Ascending aorta (tissue), 2 donors: ENCODE measurements at regions not wholly inside any gene's neighbourhood (a gene's known extent, or its start where the extent isn't known, plus 50 kb on each side); places are given as distances from the start of the nearest gene placed in this dataset.
A peak's percentile ranks its signal among the peaks of the same experiment; 100 is the strongest.

Source experiments
- DNase-seq, 2 donors: peaks; one replicate each; pipeline ENCODE4 v3.0.0-alpha.2; 2019; ENCODE audit warnings: low spot score in 2 of 2
- H3K27ac ChIP-seq, 2 donors: fragments of 200-600 bp; sonication (generic); one replicate each; pipeline ENCODE4 v1.5.1; 2016 to 2017; ENCODE audit warnings: mild to moderate bottlenecking in 1 of 2
- H3K27me3 ChIP-seq: fragments of 200-600 bp; sonication (generic); one replicate; pipeline ENCODE4 v1.5.1; 2017
- H3K36me3 ChIP-seq, 2 donors: fragments of 200-600 bp; sonication (generic); one replicate each; pipeline ENCODE4 v1.5.1; 2016
- H3K4me1 ChIP-seq, 2 donors: fragments of 200-600 bp; sonication (generic); one replicate each; pipeline ENCODE4 v1.5.1; 2016 to 2017; ENCODE audit warnings: mild to moderate bottlenecking in 1 of 2
- H3K4me3 ChIP-seq, 2 donors: fragments of 200-600 bp; sonication (generic); one replicate each; pipeline ENCODE4 v1.5.1; 2016 to 2017; ENCODE audit warnings: mild to moderate bottlenecking in 1 of 2
- H3K9me3 ChIP-seq, 2 donors: fragments of 200-600 bp; sonication (generic); one replicate each; pipeline ENCODE4 v1.5.1; 2016
- intact Hi-C: fragments of 100-400 bp; cut with DNase I; formaldehyde crosslinking; loops from one replicate; pipeline ENCODE4 v1.15.1; 2023
- TF ChIP-seq, protein P1 (sequence below), 3 experiments: fragments of 200-600 bp in 2 of 3; fragments of 450-650 bp in 1 of 3; sonication (generic) in 2 of 3; IDR thresholded peaks; one replicate each; pipeline ENCODE4 v1.5.1; 2016 to 2019; ENCODE audit warnings: antibody characterized with exemption in 3 of 3, mild to moderate bottlenecking in 1 of 3, moderate library complexity in 1 of 3

DNA sequence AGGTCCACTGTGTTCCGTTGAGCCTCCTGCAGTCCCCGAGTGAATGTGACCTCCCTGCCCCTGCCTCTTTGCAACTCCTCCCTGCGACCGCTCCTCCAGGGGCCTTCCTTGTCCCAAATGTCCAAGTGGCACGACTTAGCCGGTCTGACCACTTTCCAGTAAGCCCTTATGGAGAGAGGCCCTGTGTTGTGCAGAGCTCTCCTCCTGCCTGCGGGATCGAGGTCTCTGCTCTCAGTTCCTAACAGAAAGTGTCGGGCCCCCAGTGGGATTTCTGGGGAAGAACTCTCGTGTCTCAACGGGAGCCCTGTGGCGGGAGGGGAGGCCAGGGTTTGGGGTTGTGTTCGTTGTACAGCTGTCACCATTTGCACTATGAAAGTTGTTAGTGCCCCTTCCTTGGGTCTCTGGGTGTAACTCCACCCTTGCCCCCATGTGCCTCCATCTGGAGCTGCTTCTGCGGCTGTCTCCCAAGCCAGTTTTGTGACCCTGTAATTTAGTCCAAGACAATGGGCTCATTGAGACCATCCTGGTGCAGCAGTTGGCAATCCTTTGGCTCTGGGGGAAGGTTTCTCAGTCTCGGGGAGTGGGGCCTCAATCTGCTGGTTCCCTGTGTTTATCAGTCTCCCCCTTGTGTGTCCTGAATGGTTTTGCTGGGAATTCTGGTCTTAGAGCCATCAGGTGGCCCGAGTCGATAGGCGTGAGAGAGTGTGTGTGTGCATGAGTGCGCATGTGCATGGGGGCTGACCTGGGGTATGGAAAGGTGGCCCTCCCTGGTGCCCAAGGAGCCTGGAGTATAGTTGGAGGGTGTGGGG is 234.5 kb downstream of the SEC14L1 start:
- no peaks in the 10 kb centered on the region for H3K27me3 ChIP-seq
- no peak for DNase-seq
- TF ChIP-seq, protein P1, sequence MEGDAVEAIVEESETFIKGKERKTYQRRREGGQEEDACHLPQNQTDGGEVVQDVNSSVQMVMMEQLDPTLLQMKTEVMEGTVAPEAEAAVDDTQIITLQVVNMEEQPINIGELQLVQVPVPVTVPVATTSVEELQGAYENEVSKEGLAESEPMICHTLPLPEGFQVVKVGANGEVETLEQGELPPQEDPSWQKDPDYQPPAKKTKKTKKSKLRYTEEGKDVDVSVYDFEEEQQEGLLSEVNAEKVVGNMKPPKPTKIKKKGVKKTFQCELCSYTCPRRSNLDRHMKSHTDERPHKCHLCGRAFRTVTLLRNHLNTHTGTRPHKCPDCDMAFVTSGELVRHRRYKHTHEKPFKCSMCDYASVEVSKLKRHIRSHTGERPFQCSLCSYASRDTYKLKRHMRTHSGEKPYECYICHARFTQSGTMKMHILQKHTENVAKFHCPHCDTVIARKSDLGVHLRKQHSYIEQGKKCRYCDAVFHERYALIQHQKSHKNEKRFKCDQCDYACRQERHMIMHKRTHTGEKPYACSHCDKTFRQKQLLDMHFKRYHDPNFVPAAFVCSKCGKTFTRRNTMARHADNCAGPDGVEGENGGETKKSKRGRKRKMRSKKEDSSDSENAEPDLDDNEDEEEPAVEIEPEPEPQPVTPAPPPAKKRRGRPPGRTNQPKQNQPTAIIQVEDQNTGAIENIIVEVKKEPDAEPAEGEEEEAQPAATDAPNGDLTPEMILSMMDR (IDR thresholded peaks at IDR 0.05): no peak
- H3K9me3 ChIP-seq: no peaks in the 10 kb centered on the region
- peaks cover 52 to 78% of the 10 kb centered on the region in 2 donors for H3K4me1 ChIP-seq
- no peaks in the 10 kb centered on the region for H3K36me3 ChIP-seq
- intact Hi-C loops: loop anchor here (2.0 to 5.0 kb wide), 2 partner anchors 33 to 102 kb away; no protein-coding TSS in a partner anchor
- peak overlapping the region; percentile 92 for H3K27ac ChIP-seq
- H3K4me3 ChIP-seq: peak overlapping the region; percentile 80 to 84

DNA sequence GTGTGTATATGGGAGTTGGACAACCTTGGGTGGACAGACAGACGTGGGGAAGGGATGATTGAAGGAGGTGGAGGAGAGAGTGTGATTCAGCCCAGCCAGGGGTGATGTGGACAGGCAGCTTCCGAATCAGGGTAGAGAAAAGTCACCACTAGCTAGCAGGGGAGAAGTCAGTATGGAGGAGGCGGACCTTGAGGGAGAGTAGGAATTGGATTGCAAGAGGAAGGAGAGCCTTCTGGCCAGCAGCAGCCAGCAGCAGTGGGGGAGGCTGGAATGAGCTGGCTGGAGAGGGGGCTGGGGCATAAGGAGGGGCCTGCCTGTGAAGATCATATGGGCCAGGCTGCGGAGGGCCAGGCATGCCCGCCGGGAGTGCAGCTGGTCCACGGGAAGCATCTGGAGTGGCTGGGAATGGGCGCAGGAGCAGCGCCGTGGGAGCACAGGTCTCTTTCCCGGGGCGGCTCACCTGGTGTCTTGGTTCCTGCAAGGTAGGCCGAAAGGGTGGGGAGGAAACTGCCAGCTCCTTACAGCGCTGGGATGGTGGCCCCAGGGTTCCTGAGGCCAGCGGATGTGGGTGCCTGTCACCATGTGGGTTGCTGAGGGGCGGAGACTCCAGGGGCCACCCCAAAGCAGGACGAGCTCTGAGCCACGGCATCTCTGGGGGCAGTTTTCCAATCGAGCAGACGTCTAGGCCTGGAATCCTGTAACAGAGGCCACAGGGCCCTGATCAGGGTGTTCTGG is 235.3 kb downstream of the SEC14L1 start:
- Histone ChIP-seq H3K27ac (peak overlapping the region; percentile 92), H3K4me1 (peaks cover 59 to 74% of the 10 kb centered on the region in 2 donors), H3K36me3 (no peaks in the 10 kb centered on the region), H3K9me3 (no peaks in the 10 kb centered on the region), H3K4me3 (peak overlapping the region in 1 of 2 donors; percentile 80), H3K27me3 (no peaks in the 10 kb centered on the region)
- TF ChIP-seq, protein P1 (IDR thresholded peaks at IDR 0.05): no peak
- intact Hi-C loops: loop anchor here (2.0 to 5.0 kb wide), 2 partner anchors 33 to 101 kb away; no protein-coding TSS in a partner anchor
- no peak for DNase-seq

DNA sequence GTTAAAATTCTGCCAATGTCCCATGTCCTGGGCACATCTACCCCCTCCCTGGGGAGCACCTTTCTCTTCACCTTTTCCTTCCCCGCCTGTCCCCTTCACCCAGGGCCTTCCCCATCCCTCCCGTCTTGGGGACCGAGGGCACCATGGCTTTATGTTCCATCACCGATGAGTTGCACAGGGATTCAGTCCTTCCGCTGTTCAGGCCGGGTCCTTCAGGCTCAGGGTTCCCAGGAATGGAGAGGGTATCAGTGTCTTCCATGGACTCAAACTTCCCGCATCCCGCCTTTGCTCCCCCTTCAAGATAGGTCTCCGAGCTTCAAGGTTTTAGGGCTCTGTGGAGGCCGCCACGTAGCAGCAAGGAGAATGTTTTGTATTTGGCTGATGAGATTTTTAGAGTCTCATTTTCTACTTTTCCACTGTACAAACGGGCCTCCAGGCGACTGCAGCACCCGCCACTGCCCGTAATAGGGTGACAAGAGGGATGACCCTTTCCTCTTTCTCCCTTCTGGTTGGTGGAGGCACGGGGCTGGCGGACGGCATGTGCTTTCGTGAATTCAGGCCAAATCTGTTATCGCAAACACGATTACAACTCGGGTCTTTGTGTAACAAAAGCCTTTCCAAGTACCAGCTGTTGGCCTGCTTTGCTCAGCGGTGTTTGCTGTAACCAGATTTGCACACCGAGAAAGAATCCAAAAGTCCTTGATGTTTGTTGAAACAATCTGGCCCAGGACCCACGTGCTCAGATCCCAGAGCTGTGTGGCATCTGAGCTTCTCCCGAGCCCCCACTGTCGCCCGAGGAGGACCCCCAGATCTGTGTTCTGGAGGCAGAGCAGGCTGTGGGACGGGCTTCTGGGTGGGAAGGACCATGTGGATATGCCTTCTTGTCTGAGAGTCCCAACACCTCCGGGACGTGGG is 236.3 kb downstream of the SEC14L1 start:
- Histone ChIP-seq H3K36me3 (no peaks in the 10 kb centered on the region), H3K4me1 (peaks cover 50 to 71% of the 10 kb centered on the region in 2 donors), H3K9me3 (no peaks in the 10 kb centered on the region), H3K27ac (peak overlapping the region; percentile 92), H3K4me3 (peak overlapping the region in 1 of 2 donors; percentile 4), H3K27me3 (no peaks in the 10 kb centered on the region)
- intact Hi-C loops: loop anchor here (5.0 kb wide), 1 partner anchor 100 kb away; no protein-coding TSS in a partner anchor
- TF ChIP-seq, protein P1 (IDR thresholded peaks at IDR 0.05): no peak
- no peak for DNase-seq

DNA sequence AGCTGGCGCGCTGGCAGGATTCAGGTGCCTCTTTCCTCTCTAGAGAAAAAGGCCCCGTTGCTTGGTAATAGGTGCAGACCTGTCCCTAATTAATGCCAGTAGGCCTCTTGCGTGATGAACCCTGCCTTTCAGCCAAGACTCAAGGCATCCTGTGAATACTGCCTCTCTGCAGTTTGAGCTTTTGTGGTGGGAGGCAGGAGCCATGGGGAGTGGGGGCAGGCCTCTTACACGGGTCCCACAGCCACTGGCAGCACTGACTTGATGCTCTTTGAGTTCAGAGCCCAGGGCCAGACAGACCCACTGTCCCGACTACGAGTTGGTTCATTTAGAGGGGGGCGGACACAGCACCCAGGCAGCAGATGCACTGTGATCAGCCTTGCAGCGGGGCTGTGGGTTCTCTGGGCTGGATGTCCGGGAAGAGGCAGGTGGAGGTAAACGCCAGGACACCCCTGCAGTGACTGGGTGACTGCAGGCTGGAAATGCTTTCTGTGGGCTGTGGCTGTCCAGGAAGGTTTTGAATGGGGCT is 237.0 kb downstream of the SEC14L1 start:
- Histone ChIP-seq H3K4me1 (peaks cover 44 to 66% of the 10 kb centered on the region in 2 donors), H3K27ac (peak overlapping the region; percentile 92), H3K36me3 (no peaks in the 10 kb centered on the region), H3K27me3 (no peaks in the 10 kb centered on the region), H3K9me3 (no peaks in the 10 kb centered on the region), H3K4me3 (peak overlapping the region in 1 of 2 donors; percentile 4)
- no peak for DNase-seq
- intact Hi-C loops: loop anchor here (5.0 kb wide), 1 partner anchor 100 kb away; no protein-coding TSS in a partner anchor
- TF ChIP-seq, protein P1 (IDR thresholded peaks at IDR 0.05): no peak
